ENCODE measurements at regions not wholly inside any gene's neighbourhood (a gene's known extent, or its start where the extent isn't known, plus 50 kb on each side); places are given as distances from the start of the nearest gene placed in this dataset.
"Not testable (repeated sequence)": the region's sequence is repeated elsewhere in the genome, so short reads cannot be mapped to it uniquely, and the experiment has no call there.

- no peak for DNase-seq
Observed at GRCh38 chr7:110531186-110531585, 559.7 kb upstream of the LRRN3 start.

GRCh38 chr7:110534241-110534931 is 556.5 kb upstream of the LRRN3 start:
- no peak for DNase-seq

GRCh38 chr7:110539216-110539615 is 551.7 kb upstream of the LRRN3 start:
- no peak for DNase-seq

- DNase-seq = no peak
Observed at GRCh38 chr7:110541962-110542361, 549.0 kb upstream of the LRRN3 start.

GRCh38 chr7:110544194-110544593 is 546.7 kb upstream of the LRRN3 start:
- no peak for DNase-seq

- no peak for DNase-seq
Observed at GRCh38 chr7:110548372-110548771, 542.6 kb upstream of the LRRN3 start.

- DNase-seq = no peak
Observed at GRCh38 chr7:110557136-110557535, 533.8 kb upstream of the LRRN3 start.

- DNase-seq = not testable (repeated sequence)
Observed at GRCh38 chr7:110563286-110563685, 527.6 kb upstream of the LRRN3 start.

- DNase-seq = no peak
Observed at GRCh38 chr7:110564246-110564645, 526.7 kb upstream of the LRRN3 start.

GRCh38 chr7:110568388-110568787 is 522.5 kb upstream of the LRRN3 start:
- DNase-seq = no peak

GRCh38 chr7:110568932-110569331 is 522.0 kb upstream of the LRRN3 start:
- DNase-seq = no peak

- DNase-seq = no peak
Observed at GRCh38 chr7:110569486-110570205, 521.3 kb upstream of the LRRN3 start.

- no peak for DNase-seq
Observed at GRCh38 chr7:110573862-110574528, 516.9 kb upstream of the LRRN3 start.

GRCh38 chr7:110587294-110587693 is 503.6 kb upstream of the LRRN3 start:
- DNase-seq = no peak

- DNase-seq = peak in 1 of 6 experiments; percentile 3
Observed at GRCh38 chr7:110590415-110590814, 500.5 kb upstream of the LRRN3 start.

- DNase-seq = no peak
Observed at GRCh38 chr7:110591341-110591740, 499.6 kb upstream of the LRRN3 start.

GRCh38 chr7:110592557-110592956 is 498.4 kb upstream of the LRRN3 start:
- no peak for DNase-seq

- no peak for DNase-seq
Observed at GRCh38 chr7:110593355-110593754, 497.6 kb upstream of the LRRN3 start.

GRCh38 chr7:110595694-110596093 is 495.2 kb upstream of the LRRN3 start:
- DNase-seq = peak in 2 of 6 experiments; percentile 9 to 13

GRCh38 chr7:110600956-110601355 is 490.0 kb upstream of the LRRN3 start:
- DNase-seq = no peak

- no peak for DNase-seq
Observed at GRCh38 chr7:110601710-110602109, 489.2 kb upstream of the LRRN3 start.

GRCh38 chr7:110604206-110604605 is 486.7 kb upstream of the LRRN3 start:
- no peak for DNase-seq

- no peak for DNase-seq
Observed at GRCh38 chr7:110604885-110605284, 486.0 kb upstream of the LRRN3 start.

All from stimulated activated naive CD4-positive, alpha-beta T cell (primary cell).